Fibroblast of lung (primary cell): ENCODE measurements at regions not wholly inside any gene's neighbourhood (a gene's known extent, or its start where the extent isn't known, plus 50 kb on each side); places are given as distances from the start of the nearest gene placed in this dataset.

ENCODE experiments used
- EZH2 ChIP-seq: IDR thresholded peaks from 2 replicates; pipeline ENCODE4 v1.5.1; 2012; ENCODE audit warnings: low read length, control low read depth, mild to moderate bottlenecking; ENCODE audit errors: missing control alignments
- TF ChIP-seq, protein P1 (sequence below), 2 donors: IDR thresholded peaks in 1 of 2; conservative IDR thresholded peaks in 1 of 2; 1 replicate in 1 of 2; 2 replicates in 1 of 2; pipeline ENCODE4 v1.5.1; 2011 to 2012; ENCODE audit warnings: low read length in 2 of 2, control low read depth in 1 of 2, inconsistent platforms in 1 of 2, low read depth in 1 of 2, mild to moderate bottlenecking in 1 of 2

DNA sequence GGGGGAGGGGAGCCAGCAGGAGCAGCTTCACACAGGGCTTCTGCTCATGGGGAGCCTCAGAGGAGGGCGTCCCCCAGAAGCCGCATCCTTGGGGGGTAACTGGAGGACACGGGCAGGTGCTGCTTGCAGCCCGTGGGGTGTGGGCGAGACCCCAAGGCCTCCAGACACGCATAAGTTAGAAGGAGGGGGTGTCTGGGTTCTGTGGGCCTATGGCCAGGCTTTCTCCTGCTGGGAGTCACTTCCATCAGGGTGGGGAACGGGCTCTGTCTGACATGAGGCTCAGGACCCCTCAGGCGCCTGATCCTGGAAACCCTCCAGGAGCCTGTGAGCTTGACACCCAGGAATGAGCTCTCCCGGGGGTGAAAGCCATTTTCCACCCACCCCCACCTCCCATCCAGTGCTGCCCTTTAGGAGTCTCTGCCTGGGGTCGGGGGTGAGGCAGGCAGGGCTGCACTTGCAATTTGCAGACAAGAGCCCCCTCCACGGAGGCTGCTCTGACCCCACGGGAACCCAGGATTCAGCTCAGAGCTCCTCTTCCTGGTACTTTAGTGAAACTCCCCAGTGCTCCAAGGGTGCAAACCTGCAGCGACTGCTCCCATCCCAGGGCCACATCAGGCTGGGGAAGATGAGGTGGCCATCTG, 325.7 kb downstream of the ADGRD1 start:
- TF ChIP-seq, protein P1, sequence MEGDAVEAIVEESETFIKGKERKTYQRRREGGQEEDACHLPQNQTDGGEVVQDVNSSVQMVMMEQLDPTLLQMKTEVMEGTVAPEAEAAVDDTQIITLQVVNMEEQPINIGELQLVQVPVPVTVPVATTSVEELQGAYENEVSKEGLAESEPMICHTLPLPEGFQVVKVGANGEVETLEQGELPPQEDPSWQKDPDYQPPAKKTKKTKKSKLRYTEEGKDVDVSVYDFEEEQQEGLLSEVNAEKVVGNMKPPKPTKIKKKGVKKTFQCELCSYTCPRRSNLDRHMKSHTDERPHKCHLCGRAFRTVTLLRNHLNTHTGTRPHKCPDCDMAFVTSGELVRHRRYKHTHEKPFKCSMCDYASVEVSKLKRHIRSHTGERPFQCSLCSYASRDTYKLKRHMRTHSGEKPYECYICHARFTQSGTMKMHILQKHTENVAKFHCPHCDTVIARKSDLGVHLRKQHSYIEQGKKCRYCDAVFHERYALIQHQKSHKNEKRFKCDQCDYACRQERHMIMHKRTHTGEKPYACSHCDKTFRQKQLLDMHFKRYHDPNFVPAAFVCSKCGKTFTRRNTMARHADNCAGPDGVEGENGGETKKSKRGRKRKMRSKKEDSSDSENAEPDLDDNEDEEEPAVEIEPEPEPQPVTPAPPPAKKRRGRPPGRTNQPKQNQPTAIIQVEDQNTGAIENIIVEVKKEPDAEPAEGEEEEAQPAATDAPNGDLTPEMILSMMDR (conservative IDR thresholded peaks at IDR 0.05 in 1 of 2, IDR thresholded peaks at IDR 0.05 in 1 of 2; ENCODE audit: low read depth in 1 of 2, low read length in 2 of 2) = no peak
- no peak for TF ChIP-seq EZH2
